ENCODE measurements at regions not wholly inside any gene's neighbourhood (a gene's known extent, or its start where the extent isn't known, plus 50 kb on each side); places are given as distances from the start of the nearest gene placed in this dataset.

GRCh38 chr6:130575557-130575956, 209.7 kb downstream of the TMEM200A start:
- no peak for TF ChIP-seq CTCF (IDR thresholded peaks at IDR 0.05)
- peaks cover 4% of the 10 kb centered on the region for H3K27me3 Mint-ChIP-seq (ENCODE audit: low read depth, poor library complexity)
- no peak for DNase-seq
- peaks cover 7% of the 10 kb centered on the region for H3K9me3 Mint-ChIP-seq
- H3K4me3 Mint-ChIP-seq: no peak overlapping the region
- H3K27ac Mint-ChIP-seq: no peak overlapping the region
- H3K4me1 Mint-ChIP-seq: no peaks in the 10 kb centered on the region
- H3K36me3 Mint-ChIP-seq (ENCODE audit: low read depth): no peaks in the 10 kb centered on the region

- no peak for DNase-seq
- no peaks in the 10 kb centered on the region for H3K4me1 Mint-ChIP-seq
- H3K4me3 Mint-ChIP-seq: no peak overlapping the region
- peaks cover 2% of the 10 kb centered on the region for H3K9me3 Mint-ChIP-seq
- no peak overlapping the region for H3K27ac Mint-ChIP-seq
- peaks cover 4% of the 10 kb centered on the region for H3K27me3 Mint-ChIP-seq (ENCODE audit: low read depth, poor library complexity)
- H3K36me3 Mint-ChIP-seq (ENCODE audit: low read depth): no peaks in the 10 kb centered on the region
- TF ChIP-seq CTCF (IDR thresholded peaks at IDR 0.05): no peak
These were observed 210.2 kb downstream of the TMEM200A start for GRCh38 chr6:130575971-130576370.

GRCh38 chr6:130577178-130577919, 211.5 kb downstream of the TMEM200A start:
- H3K4me1 Mint-ChIP-seq: no peaks in the 10 kb centered on the region
- H3K36me3 Mint-ChIP-seq (ENCODE audit: low read depth): no peaks in the 10 kb centered on the region
- no peak overlapping the region for H3K27ac Mint-ChIP-seq
- H3K27me3 Mint-ChIP-seq (ENCODE audit: low read depth, poor library complexity): peaks cover 4% of the 10 kb centered on the region
- no peak overlapping the region for H3K4me3 Mint-ChIP-seq
- no peak for TF ChIP-seq CTCF (IDR thresholded peaks at IDR 0.05)
- no peaks in the 10 kb centered on the region for H3K9me3 Mint-ChIP-seq
- no peak for DNase-seq

- H3K27ac Mint-ChIP-seq: no peak overlapping the region
- H3K4me3 Mint-ChIP-seq: no peak overlapping the region
- H3K36me3 Mint-ChIP-seq (ENCODE audit: low read depth): no peaks in the 10 kb centered on the region
- H3K4me1 Mint-ChIP-seq: no peaks in the 10 kb centered on the region
- H3K9me3 Mint-ChIP-seq: no peaks in the 10 kb centered on the region
- H3K27me3 Mint-ChIP-seq (ENCODE audit: low read depth, poor library complexity): peaks cover 4% of the 10 kb centered on the region
- no peak for TF ChIP-seq CTCF (IDR thresholded peaks at IDR 0.05)
- no peak for DNase-seq
These were observed 212.9 kb downstream of the TMEM200A start for GRCh38 chr6:130578713-130579112.

DNA sequence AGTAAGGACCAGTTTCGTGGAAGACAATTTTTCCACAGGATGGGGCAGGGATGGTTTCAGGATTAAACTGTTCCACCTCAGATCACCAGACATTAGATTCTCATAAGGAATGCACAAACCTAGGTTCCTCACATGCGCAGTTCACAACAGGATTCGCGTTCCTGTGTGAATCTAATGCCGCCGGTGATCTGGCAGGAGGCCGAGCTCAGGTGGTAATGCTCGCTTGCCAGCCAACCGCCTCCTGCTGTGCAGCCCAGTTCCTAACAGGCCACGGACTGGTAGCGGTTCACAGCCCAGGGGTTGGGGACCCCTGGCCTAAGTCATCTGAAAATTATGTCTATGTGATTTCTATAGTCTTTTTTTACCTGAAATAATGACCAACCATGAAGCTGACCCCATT, 217.5 kb downstream of the TMEM200A start:
- DNase-seq: no peak
- no peak overlapping the region for H3K27ac Mint-ChIP-seq
- no peaks in the 10 kb centered on the region for H3K36me3 Mint-ChIP-seq (ENCODE audit: low read depth)
- no peak overlapping the region for H3K4me3 Mint-ChIP-seq
- H3K4me1 Mint-ChIP-seq: no peaks in the 10 kb centered on the region
- no peak for TF ChIP-seq CTCF (IDR thresholded peaks at IDR 0.05)
- peaks cover 8% of the 10 kb centered on the region for H3K27me3 Mint-ChIP-seq (ENCODE audit: low read depth, poor library complexity)
- no peaks in the 10 kb centered on the region for H3K9me3 Mint-ChIP-seq

- H3K4me3 Mint-ChIP-seq: no peak overlapping the region
- no peaks in the 10 kb centered on the region for H3K9me3 Mint-ChIP-seq
- no peak for TF ChIP-seq CTCF (IDR thresholded peaks at IDR 0.05)
- no peaks in the 10 kb centered on the region for H3K36me3 Mint-ChIP-seq (ENCODE audit: low read depth)
- no peaks in the 10 kb centered on the region for H3K4me1 Mint-ChIP-seq
- DNase-seq: no peak
- no peak overlapping the region for H3K27ac Mint-ChIP-seq
- H3K27me3 Mint-ChIP-seq (ENCODE audit: low read depth, poor library complexity): peaks cover 4% of the 10 kb centered on the region
These were observed 219.8 kb downstream of the TMEM200A start for GRCh38 chr6:130585587-130585986.
